Body of pancreas (tissue), 4 donors: ENCODE measurements at regions not wholly inside any gene's neighbourhood (a gene's known extent, or its start where the extent isn't known, plus 50 kb on each side); places are given as distances from the start of the nearest gene placed in this dataset.

ENCODE experiments used
- CTCF ChIP-seq, 7 experiments: fragments of 450-650 bp in 4 of 7; fragments of 200-600 bp in 3 of 7; sonication (generic) in 3 of 7; IDR thresholded peaks; one replicate each; pipeline ENCODE4 v1.5.1; 2016 to 2019; ENCODE audit warnings: antibody characterized with exemption in 7 of 7
- POLR2A ChIP-seq, 3 donors: fragments of 450-650 bp; IDR thresholded peaks; one replicate each; pipeline ENCODE4 v1.6.1; 2016; ENCODE audit warnings: antibody characterized with exemption in 3 of 3, mild to moderate bottlenecking in 2 of 3

GRCh38 chr3:1616744-1617143 lies 481.9 kb upstream of the CNTN4 start:
- TF ChIP-seq CTCF (IDR thresholded peaks at IDR 0.05) (no peak), POLR2A (IDR thresholded peaks at IDR 0.05) (no peak)
